Osteoblast (primary cell): ENCODE measurements at regions not wholly inside any gene's neighbourhood (a gene's known extent, or its start where the extent isn't known, plus 50 kb on each side); places are given as distances from the start of the nearest gene placed in this dataset.
A peak's percentile ranks its signal among the peaks of the same experiment; 100 is the strongest.

ENCODE experiments used
- DNase-seq: peaks from one replicate; pipeline ENCODE4 v3.0.0; 2011; ENCODE audit warnings: low spot score, mixed read lengths; ENCODE audit not compliant: insufficient read length; ENCODE audit errors: missing footprints
- H2AFZ ChIP-seq: 2 replicates; pipeline ENCODE4 v1.6.0; 2011; ENCODE audit warnings: mild to moderate bottlenecking, low read length
- H3K27ac ChIP-seq: 2 replicates; pipeline ENCODE4 v1.5.1; 2011; ENCODE audit warnings: mild to moderate bottlenecking, low read depth, low read length, moderate library complexity
- H3K27me3 ChIP-seq: 2 replicates; pipeline ENCODE4 v1.6.0; 2012; ENCODE audit warnings: mild to moderate bottlenecking, control low read depth, inconsistent platforms, low read length, moderate library complexity; ENCODE audit not compliant: insufficient read depth
- H3K36me3 ChIP-seq: 2 replicates; pipeline ENCODE4 v1.5.1; 2011; ENCODE audit warnings: mild to moderate bottlenecking, low read length, control low read depth, moderate library complexity; ENCODE audit not compliant: insufficient read depth
- H3K4me1 ChIP-seq: 2 replicates; pipeline ENCODE4 v1.5.1; 2011; ENCODE audit warnings: mild to moderate bottlenecking, low read length, control low read depth, moderate library complexity; ENCODE audit not compliant: insufficient read depth
- H3K4me2 ChIP-seq: 2 replicates; pipeline ENCODE4 v1.6.0; 2011; ENCODE audit warnings: mild to moderate bottlenecking, low read length; ENCODE audit not compliant: insufficient read depth
- H3K4me3 ChIP-seq: fragments of 200-600 bp; sonication (generic); 3 replicates; pipeline ENCODE4 v1.5.1; 2012; ENCODE audit warnings: mild to moderate bottlenecking, low read length, inconsistent platforms; ENCODE audit not compliant: insufficient read depth
- H3K79me2 ChIP-seq: 2 replicates; pipeline ENCODE4 v1.6.0; 2012; ENCODE audit warnings: mild to moderate bottlenecking, low read length, control low read depth, inconsistent platforms; ENCODE audit not compliant: insufficient read depth
- H3K9me3 ChIP-seq: 2 replicates; pipeline ENCODE4 v1.5.1; 2011; ENCODE audit warnings: low read depth, low read length, control low read depth
- H4K20me1 ChIP-seq: 2 replicates; pipeline ENCODE4 v1.6.0; 2012; ENCODE audit warnings: mild to moderate bottlenecking, low read length, control low read depth; ENCODE audit not compliant: insufficient read depth
- CTCF ChIP-seq: IDR thresholded peaks from 2 replicates; pipeline ENCODE4 v1.5.1; 2011; ENCODE audit warnings: mild to moderate bottlenecking, low read depth, low read length, moderate library complexity; ENCODE audit errors: extremely low read depth

- Histone ChIP-seq H3K4me3 (no peak overlapping the region), H4K20me1 (no peaks in the 10 kb centered on the region), H3K79me2 (no peaks in the 10 kb centered on the region), H2AFZ (no peak overlapping the region), H3K4me2 (no peak overlapping the region), H3K4me1 (no peaks in the 10 kb centered on the region), H3K27me3 (no peaks in the 10 kb centered on the region), H3K9me3 (no peaks in the 10 kb centered on the region), H3K36me3 (no peaks in the 10 kb centered on the region), H3K27ac (no peak overlapping the region)
- no peak for DNase-seq
- TF ChIP-seq CTCF, result peak; percentile 22
Observed at GRCh38 chr4:81688085-81688484, 216.4 kb upstream of the RASGEF1B start.

- H3K36me3 ChIP-seq, result no peaks in the 10 kb centered on the region
- H3K27me3 ChIP-seq, result no peaks in the 10 kb centered on the region
- TF ChIP-seq CTCF, result no peak
- no peaks in the 10 kb centered on the region for H3K9me3 ChIP-seq
- H4K20me1 ChIP-seq, result no peaks in the 10 kb centered on the region
- no peaks in the 10 kb centered on the region for H3K4me1 ChIP-seq
- H3K4me3 ChIP-seq, result no peak overlapping the region
- H3K4me2 ChIP-seq, result no peak overlapping the region
- H3K79me2 ChIP-seq, result no peaks in the 10 kb centered on the region
- H3K27ac ChIP-seq, result no peak overlapping the region
- no peak overlapping the region for H2AFZ ChIP-seq
- DNase-seq, result no peak
Observed at GRCh38 chr4:81687471-81687870, 215.8 kb upstream of the RASGEF1B start.

GRCh38 chr4:81685104-81685503 lies 213.4 kb upstream of the RASGEF1B start:
- no peaks in the 10 kb centered on the region for H4K20me1 ChIP-seq
- no peak for DNase-seq
- no peak overlapping the region for H2AFZ ChIP-seq
- no peaks in the 10 kb centered on the region for H3K9me3 ChIP-seq
- no peak overlapping the region for H3K27ac ChIP-seq
- no peak overlapping the region for H3K4me3 ChIP-seq
- H3K4me2 ChIP-seq, result peak overlapping the region; percentile 14
- no peaks in the 10 kb centered on the region for H3K36me3 ChIP-seq
- TF ChIP-seq CTCF, result no peak
- no peaks in the 10 kb centered on the region for H3K27me3 ChIP-seq
- no peaks in the 10 kb centered on the region for H3K79me2 ChIP-seq
- H3K4me1 ChIP-seq, result no peaks in the 10 kb centered on the region

GRCh38 chr4:81684352-81684751 lies 212.6 kb upstream of the RASGEF1B start:
- Histone ChIP-seq H3K4me2 (no peak overlapping the region), H3K27ac (no peak overlapping the region), H2AFZ (no peak overlapping the region), H3K4me1 (no peaks in the 10 kb centered on the region), H3K27me3 (no peaks in the 10 kb centered on the region), H4K20me1 (no peaks in the 10 kb centered on the region), H3K9me3 (no peaks in the 10 kb centered on the region), H3K4me3 (no peak overlapping the region), H3K36me3 (no peaks in the 10 kb centered on the region), H3K79me2 (no peaks in the 10 kb centered on the region)
- TF ChIP-seq CTCF, result no peak
- no peak for DNase-seq
